HG03139 (cell line): ENCODE measurements at regions not wholly inside any gene's neighbourhood (a gene's known extent, or its start where the extent isn't known, plus 50 kb on each side); places are given as distances from the start of the nearest gene placed in this dataset.
"Not testable (repeated sequence)": the region's sequence is repeated elsewhere in the genome, so short reads cannot be mapped to it uniquely, and the experiment has no call there.

Source experiments
- ATAC-seq: cut with Tn5 transposase; IDR thresholded peaks from one replicate; pipeline ENCODE4 v1.9.1; 2021; ENCODE audit not compliant: unreplicated experiment

DNA sequence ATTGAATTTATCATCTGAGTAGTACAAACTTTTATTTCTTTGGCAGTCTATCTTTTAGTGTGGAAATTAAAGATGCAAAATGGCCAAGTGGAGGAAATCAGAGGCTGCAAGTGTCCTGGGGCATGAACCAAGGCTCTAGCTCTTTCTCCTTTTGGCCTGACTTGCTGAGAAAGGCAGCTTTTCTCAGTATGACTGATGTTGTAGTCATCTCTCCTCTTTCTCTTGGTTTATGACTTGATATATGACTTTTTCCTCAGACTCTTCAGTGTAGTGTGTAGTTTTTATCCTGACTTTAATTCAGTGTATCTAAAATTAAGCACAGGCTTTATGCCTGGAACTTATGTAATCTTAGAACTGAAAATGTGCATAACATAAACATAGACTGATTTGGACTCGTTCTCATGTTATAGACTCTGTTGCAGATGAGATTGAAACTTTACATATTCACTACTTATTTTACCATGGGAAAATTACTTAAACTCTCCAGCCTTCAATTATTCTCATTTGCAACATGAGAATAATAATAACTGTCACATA is 65.7 kb downstream of the SLITRK5 start:
- no peak for ATAC-seq

GRCh38 chr13:87754097-87754496 is 82.9 kb downstream of the SLITRK5 start:
- no peak for ATAC-seq

GRCh38 chr13:87769445-87769844 is 98.3 kb downstream of the SLITRK5 start:
- no peak for ATAC-seq

DNA sequence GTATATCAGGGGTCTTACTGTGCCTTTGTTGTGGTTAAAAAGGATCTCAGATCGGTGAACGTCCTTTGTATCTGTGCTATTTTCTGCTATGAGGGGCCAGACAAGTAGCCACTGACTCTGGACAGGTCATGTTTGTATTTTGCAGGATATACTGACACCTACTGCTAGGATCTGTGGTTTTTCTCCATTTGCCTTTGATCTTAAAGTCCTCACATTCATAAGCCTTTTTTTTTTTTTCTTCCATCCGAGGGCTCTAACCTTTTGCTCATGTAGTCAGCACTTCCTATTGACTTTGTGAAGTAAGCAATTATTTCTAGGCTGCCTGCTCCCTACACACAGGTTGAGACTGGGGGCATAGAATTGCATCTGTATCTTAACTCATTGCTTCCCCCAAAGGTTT is 106.2 kb downstream of the SLITRK5 start:
- no peak for ATAC-seq

DNA sequence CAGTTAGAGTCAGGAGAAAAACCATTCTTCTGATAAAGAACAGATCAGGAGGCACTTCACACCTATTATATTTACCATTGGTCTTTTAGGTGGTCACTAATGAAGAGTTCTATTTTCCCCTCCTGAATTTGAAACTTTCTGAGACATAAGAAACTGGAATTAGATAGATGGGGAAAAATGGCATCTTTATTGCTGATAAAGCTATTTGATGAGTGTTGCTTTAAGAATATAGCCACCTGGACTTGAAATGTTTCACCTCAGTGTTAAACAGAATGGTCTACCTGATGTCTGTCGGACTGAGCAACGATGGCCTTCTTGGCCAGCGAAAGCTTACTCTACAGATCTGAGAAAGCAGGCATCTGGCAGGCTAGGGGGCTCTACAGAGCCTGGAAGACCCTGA is 107.0 kb downstream of the SLITRK5 start:
- no peak for ATAC-seq

- ATAC-seq = no peak
Measured at GRCh38 chr13:87779426-87779825, 108.3 kb downstream of the SLITRK5 start.

GRCh38 chr13:87783366-87783765 is 112.2 kb downstream of the SLITRK5 start:
- no peak for ATAC-seq

DNA sequence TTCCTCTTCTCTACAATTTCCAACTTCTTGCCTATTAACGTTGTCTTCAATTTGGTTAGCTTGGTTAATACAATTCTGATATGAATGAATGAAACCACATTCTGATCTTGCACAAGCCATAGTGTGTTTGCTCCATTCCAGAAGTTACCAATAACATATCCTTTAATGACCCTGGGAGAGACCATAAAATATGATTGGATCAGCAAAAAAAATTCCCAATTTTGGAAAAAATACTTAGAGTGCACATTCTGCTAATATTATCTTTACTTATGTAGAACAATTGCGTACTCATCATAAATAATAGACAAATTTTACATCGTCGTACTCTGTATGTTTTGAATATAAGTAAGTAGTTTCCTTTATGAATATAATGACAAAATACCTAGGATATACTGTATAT is 117.2 kb downstream of the SLITRK5 start:
- ATAC-seq = no peak

- no peak for ATAC-seq
Measured at GRCh38 chr13:87792878-87793277, 121.7 kb downstream of the SLITRK5 start.

GRCh38 chr13:87798536-87798935 is 127.4 kb downstream of the SLITRK5 start:
- no peak for ATAC-seq

GRCh38 chr13:87810391-87810801 is 139.2 kb downstream of the SLITRK5 start:
- no peak for ATAC-seq

- no peak for ATAC-seq
Measured at GRCh38 chr13:87810920-87811344, 139.8 kb downstream of the SLITRK5 start.

GRCh38 chr13:87814403-87814802 is 143.2 kb downstream of the SLITRK5 start:
- ATAC-seq = no peak

DNA sequence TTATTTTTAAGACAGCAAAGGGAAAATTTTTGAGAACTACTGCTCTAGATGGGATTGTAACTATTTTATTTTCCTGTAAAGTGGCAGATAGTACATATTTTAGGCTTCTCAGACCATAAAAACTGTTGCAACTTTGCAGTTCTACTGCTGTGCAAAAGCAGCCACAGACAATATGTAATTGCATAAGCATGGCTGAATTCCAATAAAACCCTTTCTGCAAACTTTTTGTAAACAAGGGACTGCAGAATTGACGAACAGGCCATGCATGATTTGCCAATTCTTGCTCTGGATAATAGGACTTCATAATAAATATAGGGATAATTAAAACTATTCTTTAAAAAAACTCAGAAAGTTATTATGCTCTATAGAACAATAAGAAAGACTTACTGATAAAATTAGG is 149.1 kb downstream of the SLITRK5 start:
- ATAC-seq = no peak

DNA sequence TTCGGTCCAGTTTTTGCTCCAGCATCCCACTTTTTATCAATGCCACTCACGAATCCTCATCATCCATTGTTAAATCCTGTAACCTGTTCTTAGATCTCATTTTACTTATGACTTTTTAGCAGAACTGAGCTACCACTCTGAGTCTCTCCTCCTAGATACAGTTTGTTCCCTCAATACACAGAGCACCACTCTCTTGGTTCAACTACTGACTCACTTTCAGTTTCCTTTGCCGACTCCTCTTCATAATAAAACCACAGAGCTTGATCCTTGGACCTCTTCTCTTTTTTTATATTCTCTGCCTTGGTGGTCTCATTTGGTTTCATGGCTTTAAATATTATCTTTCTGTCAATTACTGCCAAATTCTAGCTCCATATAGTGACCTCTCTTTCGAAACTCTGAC is 150.3 kb downstream of the SLITRK5 start:
- ATAC-seq = no peak

DNA sequence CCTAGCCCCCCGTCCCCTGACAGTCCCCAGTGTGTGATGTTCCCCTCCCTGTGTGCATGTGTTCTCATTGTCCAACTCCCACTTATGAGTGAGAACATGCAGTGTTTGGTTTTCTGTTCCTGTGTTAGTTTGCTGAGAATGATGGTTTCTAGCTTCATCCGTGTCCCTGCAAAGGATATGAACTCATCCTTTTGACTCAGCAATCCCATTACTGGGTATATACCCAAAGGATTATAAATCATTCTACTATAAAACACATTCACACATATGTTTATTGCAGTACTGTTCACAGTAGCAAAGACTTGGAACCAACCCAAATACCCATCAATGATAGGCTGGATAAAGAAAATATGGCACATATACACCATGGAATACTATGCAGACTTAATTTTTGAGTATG is 155.1 kb downstream of the SLITRK5 start:
- not testable (repeated sequence) for ATAC-seq

- no peak for ATAC-seq
Measured at GRCh38 chr13:87827479-87827878, 156.3 kb downstream of the SLITRK5 start.

GRCh38 chr13:87837522-87837921 is 166.4 kb downstream of the SLITRK5 start:
- ATAC-seq = no peak

DNA sequence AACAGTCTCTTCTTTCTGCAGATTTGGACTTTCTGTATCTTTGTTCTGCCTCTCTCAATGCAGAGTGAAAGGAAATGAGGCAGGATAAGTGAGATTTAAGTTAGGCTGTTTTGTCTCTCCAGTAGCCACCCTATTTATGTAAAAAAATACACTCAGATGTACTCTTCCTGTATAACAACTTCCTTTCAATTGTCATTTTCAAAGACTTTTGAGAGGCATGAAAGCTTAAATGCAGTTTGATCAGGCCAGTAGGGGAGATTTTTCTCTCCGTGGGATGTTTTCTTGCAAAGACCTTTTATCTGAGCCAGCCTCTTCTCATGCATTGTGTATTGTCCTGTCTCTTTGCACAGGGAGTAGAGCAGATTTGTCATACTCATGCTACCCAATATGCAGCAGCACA is 166.8 kb downstream of the SLITRK5 start:
- ATAC-seq = no peak

- no peak for ATAC-seq
Measured at GRCh38 chr13:87851410-87851809, 180.2 kb downstream of the SLITRK5 start.

DNA sequence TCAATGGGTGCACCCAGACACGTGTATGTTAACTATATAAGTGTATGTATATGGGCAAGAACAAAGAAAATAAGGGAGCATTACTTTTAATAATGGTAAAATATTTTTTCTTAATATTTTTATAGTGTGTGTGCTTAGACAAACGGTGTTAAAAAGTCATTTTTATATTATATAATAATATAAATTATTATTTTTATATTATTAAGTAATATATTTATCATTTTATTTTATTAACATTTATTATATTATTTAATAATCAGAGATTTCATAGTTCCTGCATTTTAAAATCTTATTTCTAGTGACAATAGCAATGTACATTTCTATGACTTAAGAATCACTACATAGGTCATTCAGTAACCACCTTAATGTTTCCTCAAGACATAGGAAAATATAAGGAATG is 184.4 kb downstream of the SLITRK5 start:
- no peak for ATAC-seq

GRCh38 chr13:87859261-87859660 is 188.1 kb downstream of the SLITRK5 start:
- ATAC-seq = no peak

- no peak for ATAC-seq
Measured at GRCh38 chr13:87867426-87867825, 196.3 kb downstream of the SLITRK5 start.

GRCh38 chr13:87868731-87869130 is 197.6 kb downstream of the SLITRK5 start:
- ATAC-seq = no peak
